ENCODE measurements at regions not wholly inside any gene's neighbourhood (a gene's known extent, or its start where the extent isn't known, plus 50 kb on each side); places are given as distances from the start of the nearest gene placed in this dataset.

DNA sequence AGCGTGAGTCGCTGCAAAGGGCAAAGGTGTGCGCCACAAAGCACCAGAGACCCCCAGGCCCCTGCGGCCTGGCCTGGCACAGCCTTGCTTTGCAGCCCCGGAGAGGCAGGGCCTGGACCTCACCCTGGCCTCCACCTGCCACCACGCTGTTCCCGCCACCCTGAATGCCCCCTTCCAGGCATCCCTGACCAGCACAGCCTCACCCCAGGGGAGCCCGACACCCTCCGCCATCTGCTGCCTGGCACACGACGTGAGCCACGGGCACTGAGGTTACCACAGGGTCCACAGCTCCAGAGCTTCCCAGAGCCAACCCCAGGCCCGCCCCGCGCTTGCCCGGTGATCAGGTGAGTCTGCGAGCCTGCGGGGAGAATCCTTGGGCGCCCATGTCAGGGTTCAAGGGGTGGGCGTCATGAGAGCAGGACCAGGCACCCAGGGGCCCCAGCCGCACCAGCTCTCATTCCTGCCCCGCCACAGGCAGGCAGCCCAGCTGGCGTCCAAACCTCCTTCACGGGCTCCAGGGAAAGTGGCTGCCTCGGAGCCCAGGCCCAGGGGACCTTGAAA, 171.3 kb downstream of the BRD1 start:
- TF ChIP-seq, protein P1, sequence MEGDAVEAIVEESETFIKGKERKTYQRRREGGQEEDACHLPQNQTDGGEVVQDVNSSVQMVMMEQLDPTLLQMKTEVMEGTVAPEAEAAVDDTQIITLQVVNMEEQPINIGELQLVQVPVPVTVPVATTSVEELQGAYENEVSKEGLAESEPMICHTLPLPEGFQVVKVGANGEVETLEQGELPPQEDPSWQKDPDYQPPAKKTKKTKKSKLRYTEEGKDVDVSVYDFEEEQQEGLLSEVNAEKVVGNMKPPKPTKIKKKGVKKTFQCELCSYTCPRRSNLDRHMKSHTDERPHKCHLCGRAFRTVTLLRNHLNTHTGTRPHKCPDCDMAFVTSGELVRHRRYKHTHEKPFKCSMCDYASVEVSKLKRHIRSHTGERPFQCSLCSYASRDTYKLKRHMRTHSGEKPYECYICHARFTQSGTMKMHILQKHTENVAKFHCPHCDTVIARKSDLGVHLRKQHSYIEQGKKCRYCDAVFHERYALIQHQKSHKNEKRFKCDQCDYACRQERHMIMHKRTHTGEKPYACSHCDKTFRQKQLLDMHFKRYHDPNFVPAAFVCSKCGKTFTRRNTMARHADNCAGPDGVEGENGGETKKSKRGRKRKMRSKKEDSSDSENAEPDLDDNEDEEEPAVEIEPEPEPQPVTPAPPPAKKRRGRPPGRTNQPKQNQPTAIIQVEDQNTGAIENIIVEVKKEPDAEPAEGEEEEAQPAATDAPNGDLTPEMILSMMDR (IDR thresholded peaks at IDR 0.05; ENCODE audit: low read depth, low read length, poor library complexity, severe bottlenecking), result no peak
- TF ChIP-seq EZH2phosphoT487 (IDR thresholded peaks at IDR 0.05; ENCODE audit: borderline replicate concordance, low read length), result no peak
